MCF 10A (cell line): ENCODE measurements at regions not wholly inside any gene's neighbourhood (a gene's known extent, or its start where the extent isn't known, plus 50 kb on each side); places are given as distances from the start of the nearest gene placed in this dataset.

Experiments used
- BruUV-seq: library from RNA; stranded (reverse); fragments of 400-500 nt; replicated peaks from 2 replicates; lab custom pipeline; 2021; lab: Mats Ljungman, UMichigan
- CTCF ChIA-PET: fragments of 300-600 bp; sonication (Branson Sonifier 250); formaldehyde crosslinking; extraction: SDS; loops from one replicate; lab custom pipeline; 2021; ENCODE audit warnings: antibody characterized with exemption, inconsistent platforms; lab: Yijun Ruan, JAX
- POLR2A ChIA-PET: fragments of 300-600, 350-650 bp; sonication (Branson Sonifier 250); formaldehyde crosslinking; extraction: SDS; loops from one replicate; lab custom pipeline; 2020; ENCODE audit warnings: antibody characterized with exemption, inconsistent platforms; lab: Yijun Ruan, JAX
- DNase-seq: peaks from one replicate; pipeline ENCODE4 v3.0.0-alpha.2; 2018; ENCODE audit not compliant: unreplicated experiment
- H3K27ac Mint-ChIP-seq: one replicate; pipeline ENCODE4 v1.8.0; 2022; ENCODE audit warnings: mild to moderate bottlenecking, low read depth, mixed read lengths; ENCODE audit not compliant: unreplicated experiment
- H3K27me3 Mint-ChIP-seq: one replicate; pipeline ENCODE4 v1.8.0; 2022; ENCODE audit warnings: mixed read lengths; ENCODE audit not compliant: insufficient read depth, unreplicated experiment
- H3K36me3 Mint-ChIP-seq: one replicate; pipeline ENCODE4 v1.8.0; 2022; ENCODE audit warnings: mild to moderate bottlenecking, moderate library complexity, mixed read lengths; ENCODE audit not compliant: insufficient read depth, unreplicated experiment
- H3K4me1 Mint-ChIP-seq: one replicate; pipeline ENCODE4 v1.8.0; 2022; ENCODE audit warnings: mixed read lengths; ENCODE audit not compliant: insufficient read depth, unreplicated experiment
- H3K4me3 Mint-ChIP-seq: one replicate; pipeline ENCODE4 v1.8.0; 2022; ENCODE audit warnings: mild to moderate bottlenecking, moderate library complexity, mixed read lengths; ENCODE audit not compliant: unreplicated experiment
- H3K9me3 Mint-ChIP-seq: one replicate; pipeline ENCODE4 v1.8.0; 2022; ENCODE audit warnings: mixed read lengths; ENCODE audit not compliant: unreplicated experiment
- CTCF ChIP-seq: fragments of 200-600 bp; IDR thresholded peaks from one replicate; pipeline ENCODE4 v1.8.0; 2022; ENCODE audit warnings: antibody characterized with exemption, mild to moderate bottlenecking; ENCODE audit not compliant: unreplicated experiment
- intact Hi-C: fragments of 100-400 bp; cut with micrococcal nuclease; formaldehyde crosslinking; loops from 2 replicates; pipeline ENCODE4 v1.14.1; 2022

DNA sequence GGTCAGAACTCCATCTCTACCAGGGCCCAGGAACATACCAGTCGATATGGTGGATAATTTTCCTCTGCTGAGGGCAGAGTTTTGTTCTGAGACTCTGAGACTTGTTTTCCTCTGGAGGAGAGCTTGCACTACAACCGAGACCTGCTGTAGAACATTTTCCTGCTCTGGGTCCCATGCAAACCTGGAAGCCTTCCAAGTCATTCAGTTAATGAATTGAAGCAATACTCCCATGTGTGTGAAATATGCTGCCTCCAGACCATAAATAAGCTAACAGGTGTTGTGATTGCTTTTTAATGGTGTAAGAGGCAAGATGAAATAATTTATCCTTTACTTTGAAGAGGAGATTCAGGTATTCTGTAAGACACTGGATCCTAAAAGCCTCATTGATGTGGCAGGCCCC lies 372.8 kb downstream of the TMEM167A start:
- Mint-ChIP-seq H3K4me3 (no peak overlapping the region), H3K36me3 (no peaks in the 10 kb centered on the region)

DNA sequence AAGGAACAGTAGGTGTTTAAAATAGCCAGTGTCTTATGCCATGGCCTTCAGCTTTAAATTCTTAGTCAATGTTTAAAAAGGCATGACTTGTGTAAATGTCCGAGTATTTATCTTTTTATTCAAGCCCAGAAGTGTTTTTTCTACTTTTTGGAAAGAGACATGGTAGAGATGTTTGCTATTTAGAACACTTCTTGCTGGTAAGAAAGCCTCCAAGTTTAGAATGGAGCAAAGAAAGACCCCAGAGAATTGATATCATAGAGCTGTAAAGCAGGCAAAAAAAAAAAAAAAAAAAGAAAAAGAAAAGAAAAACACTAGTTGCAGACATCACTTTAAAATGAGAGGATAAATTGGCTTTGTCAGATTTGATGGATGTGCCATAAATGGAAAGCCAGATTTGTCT lies 375.1 kb downstream of the TMEM167A start:
- no peaks in the 10 kb centered on the region for H3K36me3 Mint-ChIP-seq
- POLR2A ChIA-PET: no interaction called here
- no TSS peak for BruUV-seq

More for the DNA sequence above, 372.8 kb downstream of the TMEM167A start:
- no peaks in the 10 kb centered on the region for H3K9me3 Mint-ChIP-seq
- intact Hi-C loops: no loop called here
- no TSS peak for BruUV-seq
- no peaks in the 10 kb centered on the region for H3K4me1 Mint-ChIP-seq
- no peak overlapping the region for H3K27ac Mint-ChIP-seq
- no peak for TF ChIP-seq CTCF
- DNase-seq: no peak
- ChIA-PET POLR2A (interaction anchor here (0.8 kb wide), 1 partner anchor 9 kb away, joined by 3 read pairs; no protein-coding TSS in a partner anchor), CTCF (no interaction called here)
- H3K27me3 Mint-ChIP-seq: no peaks in the 10 kb centered on the region

GRCh38 chr5:82699737-82700136 lies 377.5 kb downstream of the TMEM167A start:
- peaks cover 5% of the 10 kb centered on the region for H3K4me1 Mint-ChIP-seq
- DNase-seq: no peak
- H3K4me3 Mint-ChIP-seq: no peak overlapping the region
- CTCF ChIA-PET: no interaction called here
- no peak overlapping the region for H3K27ac Mint-ChIP-seq
- TF ChIP-seq CTCF: no peak
- H3K27me3 Mint-ChIP-seq: no peaks in the 10 kb centered on the region
- no peaks in the 10 kb centered on the region for H3K36me3 Mint-ChIP-seq
- POLR2A ChIA-PET: no interaction called here
- H3K9me3 Mint-ChIP-seq: no peaks in the 10 kb centered on the region
- no TSS peak for BruUV-seq
- intact Hi-C loops: no loop called here

More for the DNA sequence above, 375.1 kb downstream of the TMEM167A start:
- Mint-ChIP-seq H3K27ac (no peak overlapping the region), H3K9me3 (no peaks in the 10 kb centered on the region), H3K27me3 (no peaks in the 10 kb centered on the region), H3K4me3 (no peak overlapping the region), H3K4me1 (no peaks in the 10 kb centered on the region)
- no peak for DNase-seq
- intact Hi-C loops: no loop called here
- CTCF ChIA-PET: no interaction called here
- no peak for TF ChIP-seq CTCF

DNA sequence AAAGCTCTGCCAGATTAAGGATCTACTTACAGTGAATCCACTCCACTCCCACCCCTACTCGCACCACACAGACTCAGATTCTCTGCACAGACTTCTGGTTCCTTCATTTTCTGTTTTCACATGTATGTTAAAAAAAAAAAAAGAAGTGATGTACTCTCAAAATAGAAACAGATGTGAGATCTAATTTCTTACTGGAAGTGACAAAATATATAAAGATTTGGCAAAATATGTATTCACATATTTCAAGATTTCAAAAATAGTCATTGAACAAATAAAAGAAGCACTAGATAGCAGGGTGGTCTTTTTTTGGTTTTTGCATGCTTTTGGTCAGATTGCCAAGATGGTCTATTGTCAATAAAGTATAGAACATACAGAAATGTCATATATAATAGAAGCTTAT lies 379.2 kb downstream of the TMEM167A start:
- intact Hi-C loops: no loop called here
- Mint-ChIP-seq H3K36me3 (no peaks in the 10 kb centered on the region), H3K9me3 (no peaks in the 10 kb centered on the region), H3K4me1 (peaks cover 5% of the 10 kb centered on the region), H3K27me3 (no peaks in the 10 kb centered on the region), H3K4me3 (no peak overlapping the region), H3K27ac (no peak overlapping the region)
- CTCF ChIA-PET: no interaction called here
- no peak for TF ChIP-seq CTCF
- POLR2A ChIA-PET: no interaction called here
- BruUV-seq: no TSS peak
- no peak for DNase-seq
